NOMO-1 (cell line): ENCODE measurements at regions not wholly inside any gene's neighbourhood (a gene's known extent, or its start where the extent isn't known, plus 50 kb on each side); places are given as distances from the start of the nearest gene placed in this dataset.
A peak's percentile ranks its signal among the peaks of the same experiment; 100 is the strongest.

Experiments used
- DNase-seq, 2 experiments: peaks; one replicate each; lab custom pipeline; 2025; ENCODE audit not compliant: unreplicated experiment in 2 of 2; lab: John Stamatoyannopoulos, UW

- DNase-seq = no peak
Observed at GRCh38 chr14:49467091-49467490, 119.1 kb downstream of the RPS29 start.

- DNase-seq = no peak
Observed at GRCh38 chr14:49464885-49465284, 121.3 kb downstream of the RPS29 start.

GRCh38 chr14:49463146-49463545 lies 123.0 kb downstream of the RPS29 start:
- DNase-seq = no peak

GRCh38 chr14:49461529-49462401 lies 124.4 kb downstream of the RPS29 start:
- DNase-seq = peak; percentile 53 to 67

GRCh38 chr14:49460662-49461061 lies 125.5 kb downstream of the RPS29 start:
- no peak for DNase-seq

- no peak for DNase-seq
Observed at GRCh38 chr14:49456589-49456988, 129.6 kb downstream of the RPS29 start.

GRCh38 chr14:49451938-49452337 lies 134.2 kb downstream of the RPS29 start:
- DNase-seq = no peak

- DNase-seq = no peak
Observed at GRCh38 chr14:49449749-49450148, 136.4 kb downstream of the RPS29 start.

GRCh38 chr14:49447540-49448107 lies 138.6 kb downstream of the RPS29 start:
- no peak for DNase-seq

GRCh38 chr14:49446801-49447200 lies 139.4 kb downstream of the RPS29 start:
- no peak for DNase-seq

- DNase-seq = no peak
Observed at GRCh38 chr14:49438256-49438770, 147.9 kb downstream of the RPS29 start.

GRCh38 chr14:49428076-49428475 lies 158.1 kb downstream of the RPS29 start:
- DNase-seq = no peak

GRCh38 chr14:49427117-49427516 lies 159.1 kb downstream of the RPS29 start:
- no peak for DNase-seq

GRCh38 chr14:49425921-49426320 lies 160.3 kb downstream of the RPS29 start:
- no peak for DNase-seq

- DNase-seq = no peak
Observed at GRCh38 chr14:49424436-49425331, 161.5 kb downstream of the RPS29 start.

- DNase-seq = no peak
Observed at GRCh38 chr14:49420201-49420600, 166.0 kb downstream of the RPS29 start.

GRCh38 chr14:49418789-49419188 lies 167.4 kb downstream of the RPS29 start:
- DNase-seq = no peak

GRCh38 chr14:49417790-49418189 lies 168.4 kb downstream of the RPS29 start:
- DNase-seq = no peak

- DNase-seq = no peak
Observed at GRCh38 chr14:49408187-49408933, 177.8 kb downstream of the RPS29 start.

GRCh38 chr14:49405291-49405690 lies 180.9 kb downstream of the RPS29 start:
- no peak for DNase-seq
